HUES48 (cell line): ENCODE measurements at regions not wholly inside any gene's neighbourhood (a gene's known extent, or its start where the extent isn't known, plus 50 kb on each side); places are given as distances from the start of the nearest gene placed in this dataset.

Source experiments
- H3K27ac ChIP-seq: one replicate; pipeline ENCODE4 v1.7.0; 2013; ENCODE audit warnings: low read depth, low read length, inconsistent platforms
- H3K27me3 ChIP-seq: 2 replicates; pipeline ENCODE4 v1.6.1; 2013; ENCODE audit warnings: mild to moderate bottlenecking, low read length; ENCODE audit not compliant: control insufficient read depth, insufficient read depth
- H3K36me3 ChIP-seq: 2 replicates; pipeline ENCODE4 v1.6.1; 2013; ENCODE audit warnings: low read length; ENCODE audit not compliant: control insufficient read depth, insufficient read depth
- H3K4me1 ChIP-seq: 2 replicates; pipeline ENCODE4 v1.6.1; 2013; ENCODE audit warnings: mild to moderate bottlenecking, low read length; ENCODE audit not compliant: control insufficient read depth, insufficient read depth
- H3K4me3 ChIP-seq: 2 replicates; pipeline ENCODE4 v1.5.1; 2013; ENCODE audit warnings: mild to moderate bottlenecking, low read depth, low read length
- H3K9ac ChIP-seq: 2 replicates; pipeline ENCODE4 v1.6.1; 2013; ENCODE audit warnings: mild to moderate bottlenecking, low read depth, low read length, moderate library complexity
- H3K9me3 ChIP-seq: 2 replicates; pipeline ENCODE4 v1.6.1; 2013; ENCODE audit warnings: low read length; ENCODE audit not compliant: control insufficient read depth, insufficient read depth

GRCh38 chr13:104900191-104900817 lies 1635.2 kb downstream of the EFNB2 start:
- Histone ChIP-seq H3K9ac (no peak overlapping the region), H3K9me3 (no peaks in the 10 kb centered on the region), H3K27me3 (no peaks in the 10 kb centered on the region), H3K36me3 (no peaks in the 10 kb centered on the region), H3K27ac (no peak overlapping the region), H3K4me3 (no peak overlapping the region), H3K4me1 (no peaks in the 10 kb centered on the region)

GRCh38 chr13:104898484-104898883 lies 1637.0 kb downstream of the EFNB2 start:
- no peak overlapping the region for H3K4me3 ChIP-seq
- H3K9ac ChIP-seq = no peak overlapping the region
- H3K36me3 ChIP-seq = no peaks in the 10 kb centered on the region
- no peak overlapping the region for H3K27ac ChIP-seq
- no peaks in the 10 kb centered on the region for H3K4me1 ChIP-seq
- H3K9me3 ChIP-seq = no peaks in the 10 kb centered on the region
- H3K27me3 ChIP-seq = no peaks in the 10 kb centered on the region

GRCh38 chr13:104895521-104895920 lies 1639.9 kb downstream of the EFNB2 start:
- Histone ChIP-seq H3K27me3 (no peaks in the 10 kb centered on the region), H3K4me3 (no peak overlapping the region), H3K9me3 (no peaks in the 10 kb centered on the region), H3K27ac (no peak overlapping the region), H3K4me1 (no peaks in the 10 kb centered on the region), H3K36me3 (no peaks in the 10 kb centered on the region), H3K9ac (no peak overlapping the region)

- H3K4me3 ChIP-seq = no peak overlapping the region
- peaks cover 5% of the 10 kb centered on the region; the same call in 1 of the 2 replicates for H3K4me1 ChIP-seq
- H3K27me3 ChIP-seq = no peaks in the 10 kb centered on the region
- no peaks in the 10 kb centered on the region for H3K36me3 ChIP-seq
- no peaks in the 10 kb centered on the region for H3K9me3 ChIP-seq
- H3K9ac ChIP-seq = no peak overlapping the region
- H3K27ac ChIP-seq = no peak overlapping the region
These were observed 1660.3 kb downstream of the EFNB2 start for GRCh38 chr13:104875038-104875754.

- Histone ChIP-seq H3K36me3 (no peaks in the 10 kb centered on the region), H3K9me3 (no peaks in the 10 kb centered on the region), H3K27ac (no peak overlapping the region), H3K4me3 (no peak overlapping the region), H3K27me3 (no peaks in the 10 kb centered on the region), H3K4me1 (peaks cover 5% of the 10 kb centered on the region; the same call in 1 of the 2 replicates), H3K9ac (no peak overlapping the region)
These were observed 1663.3 kb downstream of the EFNB2 start for GRCh38 chr13:104872153-104872552.

GRCh38 chr13:104871456-104871855 lies 1664.0 kb downstream of the EFNB2 start:
- H3K4me3 ChIP-seq = no peak overlapping the region
- peaks cover 5% of the 10 kb centered on the region; the same call in 1 of the 2 replicates for H3K4me1 ChIP-seq
- H3K9ac ChIP-seq = no peak overlapping the region
- no peak overlapping the region for H3K27ac ChIP-seq
- no peaks in the 10 kb centered on the region for H3K27me3 ChIP-seq
- H3K36me3 ChIP-seq = no peaks in the 10 kb centered on the region
- no peaks in the 10 kb centered on the region for H3K9me3 ChIP-seq

GRCh38 chr13:104869501-104869900 lies 1666.0 kb downstream of the EFNB2 start:
- Histone ChIP-seq H3K4me3 (no peak overlapping the region), H3K27ac (no peak overlapping the region), H3K27me3 (no peaks in the 10 kb centered on the region), H3K4me1 (peaks cover 5% of the 10 kb centered on the region; the same call in 1 of the 2 replicates), H3K9ac (no peak overlapping the region), H3K36me3 (no peaks in the 10 kb centered on the region), H3K9me3 (no peaks in the 10 kb centered on the region)

- Histone ChIP-seq H3K9ac (no peak overlapping the region), H3K27ac (no peak overlapping the region), H3K4me1 (peaks cover 5% of the 10 kb centered on the region; the same call in 1 of the 2 replicates), H3K4me3 (no peak overlapping the region), H3K36me3 (no peaks in the 10 kb centered on the region), H3K27me3 (no peaks in the 10 kb centered on the region), H3K9me3 (no peaks in the 10 kb centered on the region)
These were observed 1666.7 kb downstream of the EFNB2 start for GRCh38 chr13:104868806-104869205.

- Histone ChIP-seq H3K4me3 (no peak overlapping the region), H3K4me1 (peaks cover 10% of the 10 kb centered on the region)
These were observed 1679.9 kb downstream of the EFNB2 start for GRCh38 chr13:104855581-104855980.

GRCh38 chr13:104854698-104855097 lies 1680.8 kb downstream of the EFNB2 start:
- no peak overlapping the region for H3K4me3 ChIP-seq
- H3K9ac ChIP-seq = no peak overlapping the region
- no peaks in the 10 kb centered on the region for H3K27me3 ChIP-seq
- no peaks in the 10 kb centered on the region for H3K9me3 ChIP-seq
- H3K4me1 ChIP-seq = peaks cover 10% of the 10 kb centered on the region
- no peak overlapping the region for H3K27ac ChIP-seq
- H3K36me3 ChIP-seq = no peaks in the 10 kb centered on the region

More at GRCh38 chr13:104855581-104855980, 1679.9 kb downstream of the EFNB2 start:
- H3K27ac ChIP-seq = no peak overlapping the region
- no peaks in the 10 kb centered on the region for H3K27me3 ChIP-seq
- no peak overlapping the region for H3K9ac ChIP-seq
- no peaks in the 10 kb centered on the region for H3K9me3 ChIP-seq
- H3K36me3 ChIP-seq = no peaks in the 10 kb centered on the region

- peaks cover 10% of the 10 kb centered on the region for H3K4me1 ChIP-seq
- H3K9ac ChIP-seq = no peak overlapping the region
- H3K9me3 ChIP-seq = no peaks in the 10 kb centered on the region
- H3K27ac ChIP-seq = no peak overlapping the region
- no peaks in the 10 kb centered on the region for H3K27me3 ChIP-seq
- H3K4me3 ChIP-seq = no peak overlapping the region
- no peaks in the 10 kb centered on the region for H3K36me3 ChIP-seq
These were observed 1681.5 kb downstream of the EFNB2 start for GRCh38 chr13:104854007-104854406.
